ENCODE measurements at regions not wholly inside any gene's neighbourhood (a gene's known extent, or its start where the extent isn't known, plus 50 kb on each side); places are given as distances from the start of the nearest gene placed in this dataset.

DNA sequence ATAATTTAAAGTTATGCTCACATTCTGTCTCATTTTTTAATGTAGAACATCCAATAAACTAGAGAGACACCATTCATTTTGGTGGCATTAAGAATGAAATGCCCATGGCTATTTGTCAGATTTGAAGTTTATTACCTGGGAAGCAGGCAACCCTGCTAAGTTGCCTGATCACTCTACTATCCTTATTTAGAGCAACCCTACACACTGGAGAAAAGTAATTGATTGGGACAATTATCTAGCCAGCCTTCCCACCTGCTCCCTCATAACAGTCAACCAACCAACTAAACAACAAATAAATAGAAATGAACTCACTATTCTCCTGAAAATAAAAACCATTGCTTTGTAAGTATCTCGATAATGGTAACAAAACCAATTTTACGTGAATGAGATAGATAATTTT is 1129.0 kb upstream of the TENM4 start:
- H3K27ac ChIP-seq (ENCODE audit: low read depth, low read length): no peak overlapping the region

DNA sequence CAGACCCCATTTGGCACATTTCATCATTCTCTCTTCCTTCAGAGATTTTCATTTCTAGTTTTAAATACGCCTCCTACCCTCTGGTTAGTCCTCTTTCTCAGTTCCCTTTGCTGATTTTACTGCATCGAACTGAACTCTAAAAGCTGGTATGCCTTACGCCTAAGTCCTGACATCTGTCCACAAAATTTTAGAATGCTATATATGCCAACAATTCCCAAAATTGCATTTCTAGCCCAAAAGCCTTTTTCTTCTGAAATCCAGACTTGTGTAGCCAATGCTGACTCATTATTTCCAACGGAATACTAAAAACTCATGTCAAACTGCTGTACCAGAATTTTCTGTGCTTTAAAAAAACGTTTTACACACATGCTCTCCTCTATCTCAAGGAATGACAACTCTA is 1124.4 kb upstream of the TENM4 start:
- Histone ChIP-seq H3K27ac (ENCODE audit: low read depth, low read length) (no peak overlapping the region), H3K9me3 (ENCODE audit: control insufficient read depth in 5 of 5, low read length in 5 of 5) (no peaks in the 10 kb centered on the region), H3K9ac (ENCODE audit: low read length in 5 of 5) (no peak overlapping the region), H3K4me1 (ENCODE audit: control insufficient read depth in 5 of 5, insufficient read depth in 5 of 5, low read length in 5 of 5) (no peaks in the 10 kb centered on the region), H3K27me3 (ENCODE audit: control insufficient read depth in 5 of 5, insufficient read depth in 4 of 5, low read length in 5 of 5) (no peaks in the 10 kb centered on the region), H3K36me3 (ENCODE audit: control insufficient read depth in 5 of 5, insufficient read depth in 5 of 5, low read length in 5 of 5) (no peaks in the 10 kb centered on the region), H3K4me3 (ENCODE audit: low read depth in 1 of 5, low read length in 5 of 5) (no peak overlapping the region)

More for the DNA sequence above, 1129.0 kb upstream of the TENM4 start:
- Histone ChIP-seq H3K27me3 (ENCODE audit: control insufficient read depth in 5 of 5, insufficient read depth in 4 of 5, low read length in 5 of 5) (no peaks in the 10 kb centered on the region), H3K36me3 (ENCODE audit: control insufficient read depth in 5 of 5, insufficient read depth in 5 of 5, low read length in 5 of 5) (no peaks in the 10 kb centered on the region), H3K9ac (ENCODE audit: low read length in 5 of 5) (no peak overlapping the region), H3K4me1 (ENCODE audit: control insufficient read depth in 5 of 5, insufficient read depth in 5 of 5, low read length in 5 of 5) (no peaks in the 10 kb centered on the region), H3K9me3 (ENCODE audit: control insufficient read depth in 5 of 5, low read length in 5 of 5) (peaks cover 0 to 3% (median 0%) of the 10 kb centered on the region in 5 donors), H3K4me3 (ENCODE audit: low read depth in 1 of 5, low read length in 5 of 5) (no peak overlapping the region)

DNA sequence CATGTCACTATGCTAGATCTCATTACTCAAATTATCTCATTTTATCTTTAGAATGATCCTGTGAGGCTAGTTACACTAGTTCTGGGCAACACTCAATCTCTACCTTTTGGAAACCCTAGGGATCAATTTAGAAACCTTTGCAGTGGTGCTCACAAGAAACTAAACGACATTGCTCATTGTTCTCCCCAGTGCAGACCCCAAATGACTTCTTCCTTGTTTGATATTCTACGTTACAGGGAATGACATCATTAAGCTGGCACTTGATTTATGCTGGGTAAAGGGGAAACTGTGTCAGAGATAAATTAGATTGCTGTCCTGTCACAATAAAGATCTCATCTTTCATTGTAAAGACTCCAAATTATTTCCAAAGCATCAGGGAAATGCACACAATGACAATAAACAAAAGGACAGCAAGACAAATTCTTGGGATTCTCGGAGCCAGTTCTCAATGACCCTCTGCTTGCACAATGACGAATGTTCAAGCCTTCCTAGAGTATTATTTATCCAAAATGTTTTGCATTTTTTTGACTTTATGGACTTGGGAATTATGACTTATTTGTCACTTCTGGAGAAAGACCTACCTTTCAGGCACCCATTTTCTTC is 1121.8 kb upstream of the TENM4 start:
- H3K9ac ChIP-seq (ENCODE audit: low read length in 5 of 5): no peak overlapping the region
- no peak overlapping the region for H3K27ac ChIP-seq (ENCODE audit: low read depth, low read length)
- no peaks in the 10 kb centered on the region for H3K27me3 ChIP-seq (ENCODE audit: control insufficient read depth in 5 of 5, insufficient read depth in 4 of 5, low read length in 5 of 5)
- no peaks in the 10 kb centered on the region for H3K9me3 ChIP-seq (ENCODE audit: control insufficient read depth in 5 of 5, low read length in 5 of 5)
- no peaks in the 10 kb centered on the region for H3K4me1 ChIP-seq (ENCODE audit: control insufficient read depth in 5 of 5, insufficient read depth in 5 of 5, low read length in 5 of 5)
- no peak overlapping the region for H3K4me3 ChIP-seq (ENCODE audit: low read depth in 1 of 5, low read length in 5 of 5)
- no peaks in the 10 kb centered on the region for H3K36me3 ChIP-seq (ENCODE audit: control insufficient read depth in 5 of 5, insufficient read depth in 5 of 5, low read length in 5 of 5)

DNA sequence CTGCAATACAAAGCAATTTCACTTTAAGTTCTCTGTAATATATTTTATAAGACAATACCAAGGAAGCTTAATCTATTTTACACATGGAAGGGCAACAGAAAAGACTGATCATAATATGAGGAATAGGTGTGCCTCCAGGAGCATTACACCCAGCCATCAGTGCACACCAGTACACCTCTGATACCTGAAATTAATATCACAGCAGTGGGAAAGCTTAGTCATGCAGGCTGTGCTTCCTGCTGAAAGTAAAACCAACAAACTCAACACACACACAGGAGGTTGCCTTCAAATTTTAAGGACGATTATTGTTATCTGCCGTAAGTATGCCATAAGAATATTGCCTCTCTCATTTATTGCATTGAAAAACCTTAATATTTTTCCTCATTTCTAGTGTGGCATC is 1119.1 kb upstream of the TENM4 start:
- Histone ChIP-seq H3K4me3 (ENCODE audit: low read depth in 1 of 5, low read length in 5 of 5) (no peak overlapping the region), H3K36me3 (ENCODE audit: control insufficient read depth in 5 of 5, insufficient read depth in 5 of 5, low read length in 5 of 5) (no peaks in the 10 kb centered on the region), H3K9ac (ENCODE audit: low read length in 5 of 5) (no peak overlapping the region), H3K27me3 (ENCODE audit: control insufficient read depth in 5 of 5, insufficient read depth in 4 of 5, low read length in 5 of 5) (no peaks in the 10 kb centered on the region), H3K27ac (ENCODE audit: low read depth, low read length) (no peak overlapping the region), H3K9me3 (ENCODE audit: control insufficient read depth in 5 of 5, low read length in 5 of 5) (no peaks in the 10 kb centered on the region), H3K4me1 (ENCODE audit: control insufficient read depth in 5 of 5, insufficient read depth in 5 of 5, low read length in 5 of 5) (no peaks in the 10 kb centered on the region)

DNA sequence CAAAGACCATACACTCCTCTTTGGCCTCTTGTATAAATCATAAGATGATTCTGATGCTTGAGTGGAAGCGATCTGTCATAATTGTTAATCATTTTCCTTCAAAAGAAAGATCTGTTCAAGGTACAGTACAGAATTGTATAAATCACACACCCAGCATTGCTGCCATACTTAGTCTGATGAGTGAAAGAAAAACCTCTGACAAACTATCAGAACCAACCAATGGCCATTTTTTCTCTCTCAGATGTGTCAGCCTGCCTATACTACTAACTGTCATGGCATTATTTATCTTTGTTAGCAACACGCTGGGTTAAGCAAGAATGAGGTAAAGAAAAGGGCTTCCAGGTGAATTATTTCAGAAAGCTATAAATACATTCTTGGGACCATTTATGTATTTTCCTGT is 1112.7 kb upstream of the TENM4 start:
- H3K27me3 ChIP-seq (ENCODE audit: control insufficient read depth in 5 of 5, insufficient read depth in 4 of 5, low read length in 5 of 5): no peaks in the 10 kb centered on the region
- no peak overlapping the region for H3K9ac ChIP-seq (ENCODE audit: low read length in 5 of 5)
- H3K36me3 ChIP-seq (ENCODE audit: control insufficient read depth in 5 of 5, insufficient read depth in 5 of 5, low read length in 5 of 5): no peaks in the 10 kb centered on the region
- H3K4me1 ChIP-seq (ENCODE audit: control insufficient read depth in 5 of 5, insufficient read depth in 5 of 5, low read length in 5 of 5): no peaks in the 10 kb centered on the region
- no peak overlapping the region for H3K27ac ChIP-seq (ENCODE audit: low read depth, low read length)
- H3K4me3 ChIP-seq (ENCODE audit: low read depth in 1 of 5, low read length in 5 of 5): no peak overlapping the region
- no peaks in the 10 kb centered on the region for H3K9me3 ChIP-seq (ENCODE audit: control insufficient read depth in 5 of 5, low read length in 5 of 5)

DNA sequence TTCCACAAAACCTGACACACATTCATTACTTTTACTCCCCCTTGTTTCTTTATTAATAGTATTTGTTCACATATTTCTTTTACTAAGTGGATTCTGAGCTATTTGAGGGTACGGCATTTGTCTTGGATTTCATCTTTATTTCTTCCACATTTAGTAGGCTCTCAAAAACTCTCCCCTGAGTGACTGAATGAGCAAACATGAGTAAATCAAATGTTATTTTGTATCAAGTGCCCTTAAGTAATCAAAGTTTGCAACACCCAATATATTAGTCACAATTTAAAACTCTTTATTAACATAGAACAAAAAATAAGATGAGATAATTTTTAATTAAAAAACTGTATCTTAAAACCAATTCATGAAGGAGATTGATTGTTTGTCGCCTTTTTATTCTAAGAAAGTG is 1101.9 kb upstream of the TENM4 start:
- peaks cover 0 to 2% (median 0%) of the 10 kb centered on the region in 5 donors for H3K9me3 ChIP-seq (ENCODE audit: control insufficient read depth in 5 of 5, low read length in 5 of 5)
- no peak overlapping the region for H3K9ac ChIP-seq (ENCODE audit: low read length in 5 of 5)
- no peak overlapping the region for H3K4me3 ChIP-seq (ENCODE audit: low read depth in 1 of 5, low read length in 5 of 5)
- no peaks in the 10 kb centered on the region for H3K36me3 ChIP-seq (ENCODE audit: control insufficient read depth in 5 of 5, insufficient read depth in 5 of 5, low read length in 5 of 5)
- H3K27me3 ChIP-seq (ENCODE audit: control insufficient read depth in 5 of 5, insufficient read depth in 4 of 5, low read length in 5 of 5): no peaks in the 10 kb centered on the region
- H3K4me1 ChIP-seq (ENCODE audit: control insufficient read depth in 5 of 5, insufficient read depth in 5 of 5, low read length in 5 of 5): no peaks in the 10 kb centered on the region
- H3K27ac ChIP-seq (ENCODE audit: low read depth, low read length): no peak overlapping the region

DNA sequence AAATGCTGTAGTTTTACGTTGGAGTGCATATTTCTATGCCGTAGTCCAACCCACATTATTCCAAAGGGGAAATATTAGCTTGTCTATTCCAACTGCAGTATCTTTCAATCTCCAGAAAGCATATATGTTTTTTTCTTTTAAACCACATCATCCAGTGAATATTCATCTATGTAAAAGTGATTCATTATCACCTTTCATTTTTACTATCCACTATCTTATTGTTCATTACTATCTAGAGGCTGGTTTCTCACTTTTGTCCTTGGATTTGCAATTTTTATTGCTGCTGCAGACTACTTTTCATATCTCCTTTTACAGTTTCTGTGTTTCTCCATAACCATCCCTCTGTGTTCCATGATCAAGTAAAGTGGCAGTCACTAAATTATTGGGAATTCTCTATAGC is 1097.2 kb upstream of the TENM4 start:
- peaks cover 0 to 11% (median 0%) of the 10 kb centered on the region in 5 donors for H3K4me1 ChIP-seq (ENCODE audit: control insufficient read depth in 5 of 5, insufficient read depth in 5 of 5, low read length in 5 of 5)
- peaks cover 0 to 2% (median 0%) of the 10 kb centered on the region in 5 donors for H3K9me3 ChIP-seq (ENCODE audit: control insufficient read depth in 5 of 5, low read length in 5 of 5)
- H3K4me3 ChIP-seq (ENCODE audit: low read depth in 1 of 5, low read length in 5 of 5): no peak overlapping the region
- H3K27me3 ChIP-seq (ENCODE audit: control insufficient read depth in 5 of 5, insufficient read depth in 4 of 5, low read length in 5 of 5): no peaks in the 10 kb centered on the region
- H3K27ac ChIP-seq (ENCODE audit: low read depth, low read length): no peak overlapping the region
- H3K36me3 ChIP-seq (ENCODE audit: control insufficient read depth in 5 of 5, insufficient read depth in 5 of 5, low read length in 5 of 5): no peaks in the 10 kb centered on the region
- H3K9ac ChIP-seq (ENCODE audit: low read length in 5 of 5): no peak overlapping the region

DNA sequence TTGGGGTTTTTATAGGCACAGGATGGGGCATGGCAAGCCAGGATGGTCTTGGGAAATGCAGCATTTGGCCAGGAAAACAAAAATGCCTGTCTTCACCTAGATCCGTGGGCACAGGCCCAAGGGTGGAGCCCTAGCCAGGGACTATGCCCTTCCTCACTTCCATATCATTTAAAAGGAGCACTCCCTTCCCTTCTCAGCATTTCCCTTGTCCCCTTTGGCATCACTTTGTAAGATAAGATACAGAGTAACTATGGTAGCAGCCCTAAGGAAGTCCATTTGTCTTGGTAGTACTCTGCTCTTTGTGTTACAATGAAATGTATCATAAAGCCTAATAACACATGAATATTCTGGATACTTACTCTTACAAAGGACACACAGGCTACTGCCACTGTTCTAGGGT is 1092.6 kb upstream of the TENM4 start:
- H3K9me3 ChIP-seq (ENCODE audit: control insufficient read depth in 5 of 5, low read length in 5 of 5): peaks cover 0 to 3% (median 0%) of the 10 kb centered on the region in 5 donors
- H3K27me3 ChIP-seq (ENCODE audit: control insufficient read depth in 5 of 5, insufficient read depth in 4 of 5, low read length in 5 of 5): no peaks in the 10 kb centered on the region
- H3K36me3 ChIP-seq (ENCODE audit: control insufficient read depth in 5 of 5, insufficient read depth in 5 of 5, low read length in 5 of 5): no peaks in the 10 kb centered on the region
- H3K4me1 ChIP-seq (ENCODE audit: control insufficient read depth in 5 of 5, insufficient read depth in 5 of 5, low read length in 5 of 5): peaks cover 0 to 11% (median 0%) of the 10 kb centered on the region in 5 donors
- H3K4me3 ChIP-seq (ENCODE audit: low read depth in 1 of 5, low read length in 5 of 5): no peak overlapping the region
- H3K27ac ChIP-seq (ENCODE audit: low read depth, low read length): no peak overlapping the region
- H3K9ac ChIP-seq (ENCODE audit: low read length in 5 of 5): no peak overlapping the region

DNA sequence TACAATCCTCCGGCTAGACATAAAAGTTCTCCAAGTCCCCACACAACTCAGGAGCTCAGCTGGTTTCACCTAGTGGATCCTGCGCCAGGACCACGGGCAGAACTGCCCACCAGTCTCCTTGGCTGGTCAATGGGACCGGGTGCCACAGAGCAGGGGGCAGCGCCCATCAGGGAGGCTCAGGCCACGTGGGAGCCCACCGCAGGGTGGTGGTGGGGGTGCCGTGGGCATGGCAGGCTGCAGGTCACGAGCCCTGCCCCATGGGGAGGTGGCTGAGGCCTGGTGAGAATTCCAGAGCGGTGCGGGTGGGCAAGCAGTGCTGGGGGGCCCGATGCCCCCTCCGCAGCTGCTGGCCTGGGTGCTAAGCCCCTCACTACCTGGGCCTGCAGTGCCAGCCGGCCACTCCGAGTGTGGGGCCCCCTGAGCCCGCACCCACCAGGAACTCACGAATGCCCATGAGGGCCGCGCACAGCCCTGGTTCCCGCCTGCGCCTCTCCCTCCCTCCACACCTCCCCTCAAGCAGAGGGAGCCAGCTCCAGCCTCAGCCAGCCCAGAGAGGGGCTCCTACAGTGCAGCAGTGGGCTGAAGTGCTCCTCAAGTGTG is 1091.9 kb upstream of the TENM4 start:
- Histone ChIP-seq H3K27ac (ENCODE audit: low read depth, low read length) (no peak overlapping the region), H3K27me3 (ENCODE audit: control insufficient read depth in 5 of 5, insufficient read depth in 4 of 5, low read length in 5 of 5) (no peaks in the 10 kb centered on the region), H3K4me1 (ENCODE audit: control insufficient read depth in 5 of 5, insufficient read depth in 5 of 5, low read length in 5 of 5) (peaks cover 0 to 11% (median 0%) of the 10 kb centered on the region in 5 donors), H3K4me3 (ENCODE audit: low read depth in 1 of 5, low read length in 5 of 5) (no peak overlapping the region), H3K9ac (ENCODE audit: low read length in 5 of 5) (no peak overlapping the region), H3K36me3 (ENCODE audit: control insufficient read depth in 5 of 5, insufficient read depth in 5 of 5, low read length in 5 of 5) (no peaks in the 10 kb centered on the region), H3K9me3 (ENCODE audit: control insufficient read depth in 5 of 5, low read length in 5 of 5) (peaks cover 0 to 3% (median 0%) of the 10 kb centered on the region in 5 donors)

DNA sequence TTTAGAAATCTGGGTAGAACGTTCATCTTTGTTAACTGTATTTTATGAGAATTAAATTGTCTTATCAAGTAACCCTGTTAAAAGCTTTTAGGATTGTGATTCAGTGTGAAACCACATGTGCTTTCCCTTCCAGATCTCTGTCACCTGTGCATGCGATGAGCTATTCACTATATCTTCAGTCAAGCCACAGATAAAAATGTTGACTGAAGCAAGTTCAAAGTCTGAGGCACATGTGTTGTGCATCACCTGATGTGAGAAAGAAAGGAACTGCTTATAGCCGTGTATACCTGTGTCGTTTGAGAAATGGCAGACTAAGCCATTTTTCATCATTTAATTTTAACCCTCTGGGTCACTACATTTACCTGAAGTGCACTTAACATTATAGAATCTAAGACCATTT is 1088.9 kb upstream of the TENM4 start:
- no peak overlapping the region for H3K9ac ChIP-seq (ENCODE audit: low read length in 5 of 5)
- peaks cover 0 to 8% (median 0%) of the 10 kb centered on the region in 5 donors for H3K4me1 ChIP-seq (ENCODE audit: control insufficient read depth in 5 of 5, insufficient read depth in 5 of 5, low read length in 5 of 5)
- peaks cover 0 to 3% (median 0%) of the 10 kb centered on the region in 5 donors for H3K9me3 ChIP-seq (ENCODE audit: control insufficient read depth in 5 of 5, low read length in 5 of 5)
- no peak overlapping the region for H3K4me3 ChIP-seq (ENCODE audit: low read depth in 1 of 5, low read length in 5 of 5)
- no peaks in the 10 kb centered on the region for H3K36me3 ChIP-seq (ENCODE audit: control insufficient read depth in 5 of 5, insufficient read depth in 5 of 5, low read length in 5 of 5)
- no peaks in the 10 kb centered on the region for H3K27me3 ChIP-seq (ENCODE audit: control insufficient read depth in 5 of 5, insufficient read depth in 4 of 5, low read length in 5 of 5)
- H3K27ac ChIP-seq (ENCODE audit: low read depth, low read length): no peak overlapping the region

Measured in subcutaneous abdominal adipose tissue (tissue), 5 donors.